ENCODE measurements at regions not wholly inside any gene's neighbourhood (a gene's known extent, or its start where the extent isn't known, plus 50 kb on each side); places are given as distances from the start of the nearest gene placed in this dataset.
A peak's percentile ranks its signal among the peaks of the same experiment; 100 is the strongest.

- H3K27me3 ChIP-seq, result no peaks in the 10 kb centered on the region
- H3K36me3 ChIP-seq, result no peaks in the 10 kb centered on the region
- Mint-ChIP-seq H3K4me3 (no peak overlapping the region), H3K4me1 (no peaks in the 10 kb centered on the region), H3K27ac (no peak overlapping the region), H3K36me3 (no peaks in the 10 kb centered on the region), H3K27me3 (ENCODE audit: insufficient read depth, low read depth) (peaks cover 2% of the 10 kb centered on the region), H3K9me3 (no peaks in the 10 kb centered on the region)
- H2AFZ ChIP-seq (replicated peaks), result no peak overlapping the region
- H3K4me3 ChIP-seq, result no peak overlapping the region
- H4K20me1 ChIP-seq (ENCODE audit: low read depth), result no peaks in the 10 kb centered on the region
- H3K4me2 ChIP-seq, result no peak overlapping the region
- no peak overlapping the region for H3K27ac ChIP-seq
- no peaks in the 10 kb centered on the region for H3K4me1 ChIP-seq
- TF ChIP-seq EZH2 (IDR thresholded peaks at IDR 0.05) (no peak), EZH2phosphoT487 (IDR thresholded peaks at IDR 0.05) (no peak), CTCF (IDR thresholded peaks at IDR 0.05) (no peak)
- no peak overlapping the region for H3K9ac ChIP-seq
- no peaks in the 10 kb centered on the region for H3K9me3 ChIP-seq (ENCODE audit: low read depth)
- H3K79me2 ChIP-seq (ENCODE audit: low read depth), result no peaks in the 10 kb centered on the region
- no peak for DNase-seq (ENCODE audit: low spot score)
- H3F3A ChIP-seq (ENCODE audit: low read depth), result no peaks in the 10 kb centered on the region
Measured at GRCh38 chr3:103389356-103389755, 954.5 kb downstream of the ZPLD1 start.

- H3K27me3 ChIP-seq, result no peaks in the 10 kb centered on the region
- no peak overlapping the region for H3K27ac ChIP-seq
- H3F3A ChIP-seq (ENCODE audit: low read depth), result no peaks in the 10 kb centered on the region
- H3K36me3 ChIP-seq, result no peaks in the 10 kb centered on the region
- no peaks in the 10 kb centered on the region for H4K20me1 ChIP-seq (ENCODE audit: low read depth)
- no peaks in the 10 kb centered on the region for H3K9me3 Mint-ChIP-seq
- H3K4me1 Mint-ChIP-seq, result no peaks in the 10 kb centered on the region
- H3K4me3 Mint-ChIP-seq, result no peak overlapping the region
- H3K4me3 ChIP-seq, result no peak overlapping the region
- H3K9me3 ChIP-seq (ENCODE audit: low read depth), result no peaks in the 10 kb centered on the region
- H3K27me3 Mint-ChIP-seq (ENCODE audit: insufficient read depth, low read depth), result no peaks in the 10 kb centered on the region
- no peak overlapping the region for H3K4me2 ChIP-seq
- no peak overlapping the region for H3K9ac ChIP-seq
- H3K4me1 ChIP-seq, result no peaks in the 10 kb centered on the region
- H2AFZ ChIP-seq (replicated peaks), result no peak overlapping the region
- H3K27ac Mint-ChIP-seq, result no peak overlapping the region
- TF ChIP-seq EZH2 (IDR thresholded peaks at IDR 0.05) (no peak), EZH2phosphoT487 (IDR thresholded peaks at IDR 0.05) (no peak), CTCF (IDR thresholded peaks at IDR 0.05) (no peak)
- no peaks in the 10 kb centered on the region for H3K36me3 Mint-ChIP-seq
- H3K79me2 ChIP-seq (ENCODE audit: low read depth), result no peaks in the 10 kb centered on the region
- DNase-seq (ENCODE audit: low spot score), result no peak
Measured at GRCh38 chr3:103393395-103394186, 958.8 kb downstream of the ZPLD1 start.

GRCh38 chr3:103403191-103403590 lies 968.4 kb downstream of the ZPLD1 start:
- no peak overlapping the region for H2AFZ ChIP-seq (replicated peaks)
- Mint-ChIP-seq H3K36me3 (no peaks in the 10 kb centered on the region), H3K4me1 (peaks cover 4% of the 10 kb centered on the region), H3K9me3 (peaks cover 2% of the 10 kb centered on the region), H3K27ac (no peak overlapping the region), H3K27me3 (ENCODE audit: insufficient read depth, low read depth) (no peaks in the 10 kb centered on the region), H3K4me3 (no peak overlapping the region)
- no peaks in the 10 kb centered on the region for H3K4me1 ChIP-seq
- H3K36me3 ChIP-seq, result no peaks in the 10 kb centered on the region
- no peak for TF ChIP-seq EZH2phosphoT487 (IDR thresholded peaks at IDR 0.05)
- H4K20me1 ChIP-seq (ENCODE audit: low read depth), result no peaks in the 10 kb centered on the region
- no peak overlapping the region for H3K4me2 ChIP-seq
- no peak overlapping the region for H3K4me3 ChIP-seq
- no peaks in the 10 kb centered on the region for H3K9me3 ChIP-seq (ENCODE audit: low read depth)
- no peak overlapping the region for H3K9ac ChIP-seq
- no peaks in the 10 kb centered on the region for H3F3A ChIP-seq (ENCODE audit: low read depth)
- no peaks in the 10 kb centered on the region for H3K27me3 ChIP-seq
- H3K79me2 ChIP-seq (ENCODE audit: low read depth), result no peaks in the 10 kb centered on the region
- H3K27ac ChIP-seq, result no peak overlapping the region
- peak; percentile 15 for DNase-seq (ENCODE audit: low spot score)

GRCh38 chr3:103406320-103406850 lies 971.6 kb downstream of the ZPLD1 start:
- Histone ChIP-seq H3K4me3 (no peak overlapping the region), H3F3A (ENCODE audit: low read depth) (no peaks in the 10 kb centered on the region), H3K9me3 (ENCODE audit: low read depth) (no peaks in the 10 kb centered on the region), H3K4me2 (no peak overlapping the region), H3K27ac (no peak overlapping the region), H3K36me3 (no peaks in the 10 kb centered on the region), H2AFZ (replicated peaks) (no peak overlapping the region), H3K27me3 (no peaks in the 10 kb centered on the region), H3K9ac (no peak overlapping the region), H3K4me1 (no peaks in the 10 kb centered on the region), H3K79me2 (ENCODE audit: low read depth) (no peaks in the 10 kb centered on the region), H4K20me1 (ENCODE audit: low read depth) (no peaks in the 10 kb centered on the region)
- Mint-ChIP-seq H3K36me3 (no peaks in the 10 kb centered on the region), H3K27ac (no peak overlapping the region), H3K4me1 (peaks cover 4% of the 10 kb centered on the region), H3K9me3 (no peaks in the 10 kb centered on the region), H3K4me3 (no peak overlapping the region), H3K27me3 (ENCODE audit: insufficient read depth, low read depth) (no peaks in the 10 kb centered on the region)
- no peak for TF ChIP-seq CTCF (IDR thresholded peaks at IDR 0.05)
- TF ChIP-seq EZH2 (IDR thresholded peaks at IDR 0.05), result no peak
- TF ChIP-seq EZH2phosphoT487 (IDR thresholded peaks at IDR 0.05), result no peak
- no peak for DNase-seq (ENCODE audit: low spot score)

All from neural progenitor cell (in vitro differentiated cells).